ENCODE measurements at regions not wholly inside any gene's neighbourhood (a gene's known extent, or its start where the extent isn't known, plus 50 kb on each side); places are given as distances from the start of the nearest gene placed in this dataset.

DNA sequence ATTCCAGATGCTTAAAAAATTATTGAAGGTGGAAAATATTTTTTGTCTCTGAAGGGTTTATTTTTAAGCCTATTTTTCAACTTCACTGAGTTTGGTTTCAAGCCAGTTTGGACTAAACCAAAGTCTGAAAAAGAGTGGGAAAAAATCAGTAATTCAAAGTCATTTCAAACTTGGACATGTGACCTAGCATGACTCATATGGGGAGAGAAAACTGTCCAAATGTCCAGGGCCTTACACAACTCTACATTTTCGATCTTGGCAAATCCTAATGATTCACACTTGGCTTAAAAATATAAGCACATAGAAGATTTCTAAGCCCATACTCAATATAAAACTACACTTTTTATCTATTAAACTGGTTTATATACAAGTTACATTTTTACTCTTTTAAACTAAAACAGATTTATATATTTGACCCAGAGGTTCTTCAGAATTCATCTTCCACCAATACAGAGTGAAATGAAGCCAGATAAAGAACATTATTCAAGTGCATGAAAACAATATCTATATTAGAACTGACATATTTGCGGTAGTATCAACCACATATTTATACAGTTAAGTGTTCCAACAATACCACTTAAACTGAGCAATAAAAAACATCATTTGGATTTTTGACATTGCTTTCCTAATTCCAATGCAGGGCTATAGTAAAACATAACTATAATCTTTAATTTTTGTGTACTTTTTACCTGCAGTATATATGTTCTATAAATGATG, 110.3 kb upstream of the TCF21 start:
- TF ChIP-seq, protein P1, sequence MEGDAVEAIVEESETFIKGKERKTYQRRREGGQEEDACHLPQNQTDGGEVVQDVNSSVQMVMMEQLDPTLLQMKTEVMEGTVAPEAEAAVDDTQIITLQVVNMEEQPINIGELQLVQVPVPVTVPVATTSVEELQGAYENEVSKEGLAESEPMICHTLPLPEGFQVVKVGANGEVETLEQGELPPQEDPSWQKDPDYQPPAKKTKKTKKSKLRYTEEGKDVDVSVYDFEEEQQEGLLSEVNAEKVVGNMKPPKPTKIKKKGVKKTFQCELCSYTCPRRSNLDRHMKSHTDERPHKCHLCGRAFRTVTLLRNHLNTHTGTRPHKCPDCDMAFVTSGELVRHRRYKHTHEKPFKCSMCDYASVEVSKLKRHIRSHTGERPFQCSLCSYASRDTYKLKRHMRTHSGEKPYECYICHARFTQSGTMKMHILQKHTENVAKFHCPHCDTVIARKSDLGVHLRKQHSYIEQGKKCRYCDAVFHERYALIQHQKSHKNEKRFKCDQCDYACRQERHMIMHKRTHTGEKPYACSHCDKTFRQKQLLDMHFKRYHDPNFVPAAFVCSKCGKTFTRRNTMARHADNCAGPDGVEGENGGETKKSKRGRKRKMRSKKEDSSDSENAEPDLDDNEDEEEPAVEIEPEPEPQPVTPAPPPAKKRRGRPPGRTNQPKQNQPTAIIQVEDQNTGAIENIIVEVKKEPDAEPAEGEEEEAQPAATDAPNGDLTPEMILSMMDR (conservative IDR thresholded peaks at IDR 0.05) = no peak
- TF ChIP-seq ZFX (IDR thresholded peaks at IDR 0.05) = no peak
